Mesendoderm (in vitro differentiated cells): ENCODE measurements at regions not wholly inside any gene's neighbourhood (a gene's known extent, or its start where the extent isn't known, plus 50 kb on each side); places are given as distances from the start of the nearest gene placed in this dataset.

Experiments used
- DNase-seq: peaks from one replicate; pipeline ENCODE4 v3.0.0; 2013
- H2AK5ac ChIP-seq: 2 replicates; pipeline ENCODE4 v1.6.1; 2013; ENCODE audit warnings: low read length, inconsistent platforms
- H2BK120ac ChIP-seq: 2 replicates; pipeline ENCODE4 v1.6.1; 2013; ENCODE audit warnings: low read depth, mild to moderate bottlenecking, low read length, moderate library complexity, mixed read lengths
- H2BK15ac ChIP-seq: replicated peaks from 2 replicates; pipeline ENCODE4 v1.6.1; 2013; ENCODE audit warnings: low read depth, mild to moderate bottlenecking, moderate library complexity
- H2BK5ac ChIP-seq: 2 replicates; pipeline ENCODE4 v1.6.1; 2013; ENCODE audit warnings: low read length, inconsistent platforms
- H3K18ac ChIP-seq: 2 replicates; pipeline ENCODE4 v1.6.1; 2013; ENCODE audit warnings: mild to moderate bottlenecking, low read length, mixed read lengths
- H3K23ac ChIP-seq: one replicate; pipeline ENCODE4 v1.6.1; 2013; ENCODE audit warnings: low read length
- H3K27ac ChIP-seq: 2 replicates; pipeline ENCODE4 v1.5.1; 2013; ENCODE audit warnings: low read depth, mild to moderate bottlenecking, inconsistent platforms, low read length, moderate library complexity
- H3K27me3 ChIP-seq: 2 replicates; pipeline ENCODE4 v1.6.1; 2013; ENCODE audit warnings: low read length, control low read depth, mild to moderate bottlenecking, inconsistent platforms; ENCODE audit not compliant: insufficient read depth, poor library complexity
- H3K36me3 ChIP-seq: 2 replicates; pipeline ENCODE4 v1.6.1; 2013; ENCODE audit warnings: low read length, inconsistent platforms; ENCODE audit not compliant: control insufficient read depth, insufficient read depth
- H3K4ac ChIP-seq: one replicate; pipeline ENCODE4 v1.6.1; 2013; ENCODE audit warnings: low read depth, mild to moderate bottlenecking, low read length, moderate library complexity
- H3K4me1 ChIP-seq: 2 replicates; pipeline ENCODE4 v1.6.1; 2013; ENCODE audit warnings: low read depth, low read length, inconsistent platforms; ENCODE audit not compliant: control insufficient read depth
- H3K4me2 ChIP-seq: 2 replicates; pipeline ENCODE4 v1.6.1; 2013; ENCODE audit warnings: low read length
- H3K4me3 ChIP-seq: 2 replicates; pipeline ENCODE4 v1.5.1; 2013; ENCODE audit warnings: mild to moderate bottlenecking, low read length
- H3K56ac ChIP-seq: one replicate; pipeline ENCODE4 v1.6.1; 2013; ENCODE audit warnings: low read length
- H3K79me1 ChIP-seq: 2 replicates; pipeline ENCODE4 v1.6.1; 2013; ENCODE audit warnings: low read length, inconsistent platforms
- H3K79me2 ChIP-seq: 2 replicates; pipeline ENCODE4 v1.6.1; 2013; ENCODE audit warnings: mild to moderate bottlenecking, low read length; ENCODE audit not compliant: control insufficient read depth, insufficient read depth
- H3K9ac ChIP-seq: 2 replicates; pipeline ENCODE4 v1.6.1; 2013; ENCODE audit warnings: low read length, inconsistent platforms
- H4K5ac ChIP-seq: one replicate; pipeline ENCODE4 v1.6.1; 2013; ENCODE audit warnings: low read length
- H4K8ac ChIP-seq: one replicate; pipeline ENCODE4 v1.6.1; 2013; ENCODE audit warnings: low read depth, mild to moderate bottlenecking, control low read depth, low read length, moderate library complexity
- WGBS: extraction: QIAGEN DNeasy Blood & Tissue Kit; methylation state at CpG from one replicate; pipeline ENCODE4 v1.1.7; 2013; ENCODE audit warnings: low lambda C conversion rate, missing lambda C conversion rate; ENCODE audit not compliant: insufficient coverage; ENCODE audit errors: extremely low coverage; 5-methylcytosine and 5-hydroxymethylcytosine counted together

GRCh38 chr16:6177616-6178180 is 1080.1 kb upstream of the EEF2KMT start:
- no peak overlapping the region for H3K23ac ChIP-seq
- no peaks in the 10 kb centered on the region for H3K4me1 ChIP-seq
- no peak overlapping the region for H4K5ac ChIP-seq
- no peak overlapping the region for H3K4ac ChIP-seq
- no peak overlapping the region for H3K4me3 ChIP-seq
- no peak overlapping the region for H2BK120ac ChIP-seq
- no peak overlapping the region for H3K18ac ChIP-seq
- no peak overlapping the region for H4K8ac ChIP-seq
- H2BK15ac ChIP-seq: no peak overlapping the region
- no peaks in the 10 kb centered on the region for H3K27me3 ChIP-seq
- H3K9ac ChIP-seq: no peak overlapping the region
- no CpG with 5 or more reads among the region's 5 CpGs for WGBS
- no peak overlapping the region for H3K4me2 ChIP-seq
- no peaks in the 10 kb centered on the region for H3K79me1 ChIP-seq
- no peak overlapping the region for H3K27ac ChIP-seq
- H3K79me2 ChIP-seq: no peaks in the 10 kb centered on the region
- no peak for DNase-seq
- H2AK5ac ChIP-seq: no peak overlapping the region
- no peak overlapping the region for H3K56ac ChIP-seq
- no peaks in the 10 kb centered on the region for H3K36me3 ChIP-seq
- no peak overlapping the region for H2BK5ac ChIP-seq

GRCh38 chr16:6170022-6170421 is 1072.4 kb upstream of the EEF2KMT start:
- no peak overlapping the region for H3K4me3 ChIP-seq
- no peaks in the 10 kb centered on the region for H3K4me1 ChIP-seq
- H3K23ac ChIP-seq: no peak overlapping the region
- no peaks in the 10 kb centered on the region for H3K36me3 ChIP-seq
- no peak overlapping the region for H3K18ac ChIP-seq
- no peak for DNase-seq
- H3K4ac ChIP-seq: no peak overlapping the region
- no peak overlapping the region for H2BK5ac ChIP-seq
- no peaks in the 10 kb centered on the region for H3K27me3 ChIP-seq
- no peaks in the 10 kb centered on the region for H3K79me2 ChIP-seq
- H2BK15ac ChIP-seq: no peak overlapping the region
- WGBS: no CpG with 5 or more reads among the region's 5 CpGs
- H4K5ac ChIP-seq: no peak overlapping the region
- no peak overlapping the region for H3K56ac ChIP-seq
- no peak overlapping the region for H3K4me2 ChIP-seq
- H4K8ac ChIP-seq: no peak overlapping the region
- no peaks in the 10 kb centered on the region for H3K79me1 ChIP-seq
- H2AK5ac ChIP-seq: no peak overlapping the region
- no peak overlapping the region for H3K27ac ChIP-seq
- no peak overlapping the region for H2BK120ac ChIP-seq
- no peak overlapping the region for H3K9ac ChIP-seq

GRCh38 chr16:6165330-6165979 is 1067.9 kb upstream of the EEF2KMT start:
- no peak overlapping the region for H3K18ac ChIP-seq
- DNase-seq: peak; percentile 35
- H3K9ac ChIP-seq: no peak overlapping the region
- no CpG with 5 or more reads among the region's 11 CpGs for WGBS
- no peaks in the 10 kb centered on the region for H3K27me3 ChIP-seq
- H3K4me3 ChIP-seq: no peak overlapping the region
- no peak overlapping the region for H4K8ac ChIP-seq
- no peak overlapping the region for H2AK5ac ChIP-seq
- no peak overlapping the region for H3K23ac ChIP-seq
- H3K56ac ChIP-seq: no peak overlapping the region
- H4K5ac ChIP-seq: no peak overlapping the region
- no peak overlapping the region for H3K4ac ChIP-seq
- H3K4me2 ChIP-seq: no peak overlapping the region
- no peak overlapping the region for H3K27ac ChIP-seq
- no peak overlapping the region for H2BK120ac ChIP-seq
- no peaks in the 10 kb centered on the region for H3K4me1 ChIP-seq
- H2BK15ac ChIP-seq: no peak overlapping the region
- H3K79me2 ChIP-seq: no peaks in the 10 kb centered on the region
- no peak overlapping the region for H2BK5ac ChIP-seq
- H3K79me1 ChIP-seq: no peaks in the 10 kb centered on the region
- H3K36me3 ChIP-seq: no peaks in the 10 kb centered on the region

GRCh38 chr16:6160871-6161270 is 1063.3 kb upstream of the EEF2KMT start:
- Histone ChIP-seq H3K36me3 (no peaks in the 10 kb centered on the region), H4K5ac (no peak overlapping the region), H2BK15ac (no peak overlapping the region), H3K79me2 (no peaks in the 10 kb centered on the region), H2AK5ac (no peak overlapping the region), H3K27me3 (no peaks in the 10 kb centered on the region), H3K4me2 (no peak overlapping the region), H3K9ac (no peak overlapping the region), H3K27ac (no peak overlapping the region), H3K4ac (no peak overlapping the region), H3K56ac (no peak overlapping the region), H4K8ac (no peak overlapping the region), H3K79me1 (no peaks in the 10 kb centered on the region), H3K18ac (no peak overlapping the region), H3K4me1 (no peaks in the 10 kb centered on the region), H2BK5ac (no peak overlapping the region), H3K4me3 (no peak overlapping the region), H3K23ac (no peak overlapping the region), H2BK120ac (no peak overlapping the region)
- DNase-seq: no peak
- no CpG with 5 or more reads among the region's 10 CpGs for WGBS

GRCh38 chr16:6160303-6160702 is 1062.7 kb upstream of the EEF2KMT start:
- Histone ChIP-seq H3K79me1 (no peaks in the 10 kb centered on the region), H3K4me1 (no peaks in the 10 kb centered on the region), H3K27ac (no peak overlapping the region), H3K4me2 (no peak overlapping the region), H3K9ac (no peak overlapping the region), H3K4ac (no peak overlapping the region), H3K56ac (no peak overlapping the region), H2BK5ac (no peak overlapping the region), H4K8ac (no peak overlapping the region), H3K27me3 (no peaks in the 10 kb centered on the region), H3K23ac (no peak overlapping the region), H3K79me2 (no peaks in the 10 kb centered on the region), H4K5ac (no peak overlapping the region), H2BK15ac (no peak overlapping the region), H2AK5ac (no peak overlapping the region), H3K18ac (no peak overlapping the region), H3K36me3 (no peaks in the 10 kb centered on the region), H2BK120ac (no peak overlapping the region), H3K4me3 (no peak overlapping the region)
- WGBS: no CpG with 5 or more reads among the region's 3 CpGs
- DNase-seq: no peak

GRCh38 chr16:6157806-6158205 is 1060.2 kb upstream of the EEF2KMT start:
- H3K27me3 ChIP-seq: no peaks in the 10 kb centered on the region
- no peak overlapping the region for H2BK120ac ChIP-seq
- H3K56ac ChIP-seq: no peak overlapping the region
- H4K5ac ChIP-seq: no peak overlapping the region
- no peak overlapping the region for H2BK15ac ChIP-seq
- no peak overlapping the region for H3K4ac ChIP-seq
- no CpG with 5 or more reads among the region's 4 CpGs for WGBS
- DNase-seq: no peak
- H2BK5ac ChIP-seq: no peak overlapping the region
- no peak overlapping the region for H3K23ac ChIP-seq
- no peak overlapping the region for H3K18ac ChIP-seq
- H3K9ac ChIP-seq: no peak overlapping the region
- no peaks in the 10 kb centered on the region for H3K36me3 ChIP-seq
- H4K8ac ChIP-seq: no peak overlapping the region
- no peak overlapping the region for H2AK5ac ChIP-seq
- no peaks in the 10 kb centered on the region for H3K79me2 ChIP-seq
- H3K4me3 ChIP-seq: no peak overlapping the region
- H3K4me1 ChIP-seq: no peaks in the 10 kb centered on the region
- no peaks in the 10 kb centered on the region for H3K79me1 ChIP-seq
- no peak overlapping the region for H3K27ac ChIP-seq
- no peak overlapping the region for H3K4me2 ChIP-seq
